Astrocyte (in vitro differentiated cells and primary cell): ENCODE measurements at regions not wholly inside any gene's neighbourhood (a gene's known extent, or its start where the extent isn't known, plus 50 kb on each side); places are given as distances from the start of the nearest gene placed in this dataset.

Experiments used
- EZH2 ChIP-seq: IDR thresholded peaks from 2 replicates; pipeline ENCODE4 v1.6.1; 2012; ENCODE audit warnings: mild to moderate bottlenecking, low read length, inconsistent platforms; ENCODE audit not compliant: insufficient read depth
- TF ChIP-seq, protein P1 (sequence below): IDR thresholded peaks from 2 replicates; pipeline ENCODE4 v1.5.1; 2011; ENCODE audit warnings: low read depth, mild to moderate bottlenecking, inconsistent platforms, low read length, moderate library complexity; ENCODE audit not compliant: insufficient read depth

DNA sequence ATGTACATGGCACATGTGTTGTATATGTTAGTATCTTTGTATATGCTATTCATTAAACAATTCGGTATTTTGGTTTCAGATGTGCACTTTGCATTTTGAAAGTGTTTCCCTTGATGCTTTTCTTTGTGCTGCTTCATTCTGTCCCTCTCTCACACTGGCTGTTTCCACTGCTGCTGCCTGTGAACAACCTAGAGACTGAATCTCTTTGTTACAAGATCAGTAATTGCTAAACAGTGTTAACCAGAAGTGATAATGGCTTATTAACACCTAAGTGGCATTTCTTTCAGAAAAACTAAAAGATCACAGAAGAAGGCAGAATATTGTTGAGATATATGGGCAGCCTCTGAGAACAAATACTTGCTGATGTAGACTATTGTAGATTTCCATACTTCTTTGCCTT, 84.7 kb downstream of the KIF2B start:
- TF ChIP-seq, protein P1, sequence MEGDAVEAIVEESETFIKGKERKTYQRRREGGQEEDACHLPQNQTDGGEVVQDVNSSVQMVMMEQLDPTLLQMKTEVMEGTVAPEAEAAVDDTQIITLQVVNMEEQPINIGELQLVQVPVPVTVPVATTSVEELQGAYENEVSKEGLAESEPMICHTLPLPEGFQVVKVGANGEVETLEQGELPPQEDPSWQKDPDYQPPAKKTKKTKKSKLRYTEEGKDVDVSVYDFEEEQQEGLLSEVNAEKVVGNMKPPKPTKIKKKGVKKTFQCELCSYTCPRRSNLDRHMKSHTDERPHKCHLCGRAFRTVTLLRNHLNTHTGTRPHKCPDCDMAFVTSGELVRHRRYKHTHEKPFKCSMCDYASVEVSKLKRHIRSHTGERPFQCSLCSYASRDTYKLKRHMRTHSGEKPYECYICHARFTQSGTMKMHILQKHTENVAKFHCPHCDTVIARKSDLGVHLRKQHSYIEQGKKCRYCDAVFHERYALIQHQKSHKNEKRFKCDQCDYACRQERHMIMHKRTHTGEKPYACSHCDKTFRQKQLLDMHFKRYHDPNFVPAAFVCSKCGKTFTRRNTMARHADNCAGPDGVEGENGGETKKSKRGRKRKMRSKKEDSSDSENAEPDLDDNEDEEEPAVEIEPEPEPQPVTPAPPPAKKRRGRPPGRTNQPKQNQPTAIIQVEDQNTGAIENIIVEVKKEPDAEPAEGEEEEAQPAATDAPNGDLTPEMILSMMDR: no peak
- TF ChIP-seq EZH2: no peak
